ENCODE measurements at regions not wholly inside any gene's neighbourhood (a gene's known extent, or its start where the extent isn't known, plus 50 kb on each side); places are given as distances from the start of the nearest gene placed in this dataset.

GRCh38 chr4:30443289-30443688 is 276.9 kb upstream of the PCDH7 start:
- CTCF ChIA-PET: no interaction called here
- POLR2A ChIA-PET: no interaction called here
- DNase-seq (ENCODE audit: extremely low spot score): no peak

GRCh38 chr4:30450474-30450873 is 269.7 kb upstream of the PCDH7 start:
- ChIA-PET POLR2A (no interaction called here), CTCF (no interaction called here)
- DNase-seq (ENCODE audit: extremely low spot score): no peak
- TF ChIP-seq SUZ12 (IDR thresholded peaks at IDR 0.05): no peak
- TF ChIP-seq ELF4 (IDR thresholded peaks at IDR 0.05): no peak
- TF ChIP-seq BHLHE40 (IDR thresholded peaks at IDR 0.05; ENCODE audit: borderline replicate concordance): no peak
- TF ChIP-seq FOXA1 (IDR thresholded peaks at IDR 0.05): no peak
- no peak for TF ChIP-seq HDGF (IDR thresholded peaks at IDR 0.05; ENCODE audit: borderline replicate concordance)
- no peak for TF ChIP-seq SP1 (IDR thresholded peaks at IDR 0.05)
- TF ChIP-seq LEF1 (IDR thresholded peaks at IDR 0.05; ENCODE audit: borderline replicate concordance): no peak
- TF ChIP-seq L3MBTL2 (conservative IDR thresholded peaks at IDR 0.05): no peak

More at GRCh38 chr4:30443289-30443688, 276.9 kb upstream of the PCDH7 start:
- TF ChIP-seq ZNF384 (IDR thresholded peaks at IDR 0.05): no peak
- TF ChIP-seq ELF4 (IDR thresholded peaks at IDR 0.05): no peak
- TF ChIP-seq FOXK2 (IDR thresholded peaks at IDR 0.05): no peak
- no peak for TF ChIP-seq PKNOX1 (IDR thresholded peaks at IDR 0.05)
- TF ChIP-seq BHLHE40 (IDR thresholded peaks at IDR 0.05; ENCODE audit: borderline replicate concordance): no peak
- TF ChIP-seq LEF1 (IDR thresholded peaks at IDR 0.05; ENCODE audit: borderline replicate concordance): no peak
- no peak for TF ChIP-seq CTBP1 (IDR thresholded peaks at IDR 0.05; ENCODE audit: borderline replicate concordance)
- TF ChIP-seq SUZ12 (IDR thresholded peaks at IDR 0.05): no peak
- no peak for TF ChIP-seq ARNT (IDR thresholded peaks at IDR 0.05)
- TF ChIP-seq SP1 (IDR thresholded peaks at IDR 0.05): no peak
- no peak for TF ChIP-seq FOXA1 (IDR thresholded peaks at IDR 0.05)

GRCh38 chr4:30454504-30454903 is 265.7 kb upstream of the PCDH7 start:
- no peak for DNase-seq (ENCODE audit: extremely low spot score)
- no peak for TF ChIP-seq FOXA1 (IDR thresholded peaks at IDR 0.05)
- no peak for TF ChIP-seq ARNT (IDR thresholded peaks at IDR 0.05)
- TF ChIP-seq CTBP1 (IDR thresholded peaks at IDR 0.05; ENCODE audit: borderline replicate concordance): no peak
- TF ChIP-seq HDGF (IDR thresholded peaks at IDR 0.05; ENCODE audit: borderline replicate concordance): no peak
- no peak for TF ChIP-seq ZNF384 (IDR thresholded peaks at IDR 0.05)
- TF ChIP-seq LEF1 (IDR thresholded peaks at IDR 0.05; ENCODE audit: borderline replicate concordance): no peak
- TF ChIP-seq L3MBTL2 (conservative IDR thresholded peaks at IDR 0.05): no peak
- no peak for TF ChIP-seq SP1 (IDR thresholded peaks at IDR 0.05)
- no peak for TF ChIP-seq TARDBP (IDR thresholded peaks at IDR 0.05)
- TF ChIP-seq PKNOX1 (IDR thresholded peaks at IDR 0.05): no peak
- TF ChIP-seq ELF4 (IDR thresholded peaks at IDR 0.05): no peak
- TF ChIP-seq NFRKB (IDR thresholded peaks at IDR 0.05): no peak
- TF ChIP-seq FOXM1 (IDR thresholded peaks at IDR 0.05; ENCODE audit: borderline replicate concordance): no peak
- no peak for TF ChIP-seq FOXK2 (IDR thresholded peaks at IDR 0.05)
- no peak for TF ChIP-seq SUZ12 (IDR thresholded peaks at IDR 0.05)
- TF ChIP-seq BHLHE40 (IDR thresholded peaks at IDR 0.05; ENCODE audit: borderline replicate concordance): no peak
- CTCF ChIA-PET: no interaction called here
- POLR2A ChIA-PET: no interaction called here

GRCh38 chr4:30456716-30457115 is 263.5 kb upstream of the PCDH7 start:
- POLR2A ChIA-PET: no interaction called here
- no peak for TF ChIP-seq HDGF (IDR thresholded peaks at IDR 0.05; ENCODE audit: borderline replicate concordance)
- TF ChIP-seq ARNT (IDR thresholded peaks at IDR 0.05): no peak
- TF ChIP-seq L3MBTL2 (conservative IDR thresholded peaks at IDR 0.05): no peak
- TF ChIP-seq CTBP1 (IDR thresholded peaks at IDR 0.05; ENCODE audit: borderline replicate concordance): no peak
- TF ChIP-seq ELF4 (IDR thresholded peaks at IDR 0.05): no peak
- no peak for TF ChIP-seq NFRKB (IDR thresholded peaks at IDR 0.05)
- no peak for TF ChIP-seq PKNOX1 (IDR thresholded peaks at IDR 0.05)
- TF ChIP-seq FOXK2 (IDR thresholded peaks at IDR 0.05): no peak
- DNase-seq (ENCODE audit: extremely low spot score): no peak
- CTCF ChIA-PET: no interaction called here

GRCh38 chr4:30460818-30461217 is 259.4 kb upstream of the PCDH7 start:
- no peak for TF ChIP-seq PKNOX1 (IDR thresholded peaks at IDR 0.05)
- no peak for TF ChIP-seq FOXA1 (IDR thresholded peaks at IDR 0.05)
- no peak for TF ChIP-seq NFRKB (IDR thresholded peaks at IDR 0.05)
- TF ChIP-seq ELF4 (IDR thresholded peaks at IDR 0.05): no peak
- no peak for TF ChIP-seq FOXM1 (IDR thresholded peaks at IDR 0.05; ENCODE audit: borderline replicate concordance)
- no peak for TF ChIP-seq SUZ12 (IDR thresholded peaks at IDR 0.05)
- no peak for TF ChIP-seq L3MBTL2 (conservative IDR thresholded peaks at IDR 0.05)
- TF ChIP-seq BHLHE40 (IDR thresholded peaks at IDR 0.05; ENCODE audit: borderline replicate concordance): no peak
- TF ChIP-seq SP1 (IDR thresholded peaks at IDR 0.05): no peak
- no peak for TF ChIP-seq FOXK2 (IDR thresholded peaks at IDR 0.05)
- no peak for TF ChIP-seq HDGF (IDR thresholded peaks at IDR 0.05; ENCODE audit: borderline replicate concordance)
- TF ChIP-seq CTBP1 (IDR thresholded peaks at IDR 0.05; ENCODE audit: borderline replicate concordance): no peak
- POLR2A ChIA-PET: no interaction called here
- no peak for DNase-seq (ENCODE audit: extremely low spot score)
- CTCF ChIA-PET: no interaction called here

- no peak for DNase-seq (ENCODE audit: extremely low spot score)
- CTCF ChIA-PET: no interaction called here
Measured at GRCh38 chr4:30461218-30461617, 259.0 kb upstream of the PCDH7 start.

More at GRCh38 chr4:30461218-30461617, 259.0 kb upstream of the PCDH7 start:
- POLR2A ChIA-PET: no interaction called here
- TF ChIP-seq HDGF (IDR thresholded peaks at IDR 0.05; ENCODE audit: borderline replicate concordance): no peak
- TF ChIP-seq CTBP1 (IDR thresholded peaks at IDR 0.05; ENCODE audit: borderline replicate concordance): no peak
- TF ChIP-seq ARNT (IDR thresholded peaks at IDR 0.05): no peak
- no peak for TF ChIP-seq SUZ12 (IDR thresholded peaks at IDR 0.05)
- no peak for TF ChIP-seq BHLHE40 (IDR thresholded peaks at IDR 0.05; ENCODE audit: borderline replicate concordance)
- TF ChIP-seq LEF1 (IDR thresholded peaks at IDR 0.05; ENCODE audit: borderline replicate concordance): no peak
- TF ChIP-seq FOXM1 (IDR thresholded peaks at IDR 0.05; ENCODE audit: borderline replicate concordance): no peak
- no peak for TF ChIP-seq TARDBP (IDR thresholded peaks at IDR 0.05)
- TF ChIP-seq PKNOX1 (IDR thresholded peaks at IDR 0.05): no peak
- no peak for TF ChIP-seq FOXK2 (IDR thresholded peaks at IDR 0.05)
- TF ChIP-seq ELF4 (IDR thresholded peaks at IDR 0.05): no peak
- TF ChIP-seq L3MBTL2 (conservative IDR thresholded peaks at IDR 0.05): no peak
- no peak for TF ChIP-seq ZNF384 (IDR thresholded peaks at IDR 0.05)

Measured in HEK293T (cell line).